H1 (cell line): ENCODE measurements at regions not wholly inside any gene's neighbourhood (a gene's known extent, or its start where the extent isn't known, plus 50 kb on each side); places are given as distances from the start of the nearest gene placed in this dataset.

Experiments
- CTCF ChIA-PET: fragments of 300-600 bp; sonication (Branson Sonifier 250); formaldehyde crosslinking; loops from one replicate; lab custom pipeline; 2021; ENCODE audit not compliant: partially characterized antibody; lab: Charles Lee
- POLR2A ChIA-PET: fragments of 300-600 bp; sonication (Branson Sonifier 250); formaldehyde crosslinking; loops from one replicate; lab custom pipeline; 2021; ENCODE audit warnings: inconsistent platforms; ENCODE audit not compliant: partially characterized antibody; lab: Charles Lee
- DNase-seq, 2 experiments: peaks; one replicate each; pipeline versions ENCODE4 v3.0.0 to v3.0.0-alpha.2; 2010 to 2022; ENCODE audit warnings: low spot score in 2 of 2, low read depth in 1 of 2, mixed read lengths in 1 of 2
- FAIRE-seq: peaks from 2 replicates; lab custom pipeline; 2011; peaks lifted over from hg19 to GRCh38; lab: Jason Lieb, UNC
- H2AFZ ChIP-seq: 2 replicates; pipeline ENCODE4 v1.8.1; 2012; ENCODE audit warnings: low read length, inconsistent platforms
- H2AK5ac ChIP-seq: 2 replicates; pipeline ENCODE4 v1.6.1; 2013; ENCODE audit warnings: low read depth, low read length
- H2BK120ac ChIP-seq: replicated peaks from 2 replicates; pipeline ENCODE3; 2013; ENCODE audit warnings: low read depth, low read length, inconsistent platforms
- H2BK12ac ChIP-seq: 2 replicates; pipeline ENCODE4 v1.6.1; 2013; ENCODE audit warnings: low read depth, low read length
- H2BK15ac ChIP-seq: 2 replicates; pipeline ENCODE4 v1.6.1; 2013; ENCODE audit warnings: low read length
- H2BK20ac ChIP-seq: 2 replicates; pipeline ENCODE4 v1.6.1; 2013; ENCODE audit warnings: low read length
- H2BK5ac ChIP-seq: 2 replicates; pipeline ENCODE4 v1.6.1; 2013; ENCODE audit warnings: low read depth, low read length
- H3K14ac ChIP-seq: 2 replicates; pipeline ENCODE4 v1.6.1; 2013; ENCODE audit warnings: inconsistent platforms; ENCODE audit not compliant: insufficient read length
- H3K18ac ChIP-seq: 2 replicates; pipeline ENCODE4 v1.6.1; 2013; ENCODE audit warnings: low read length; ENCODE audit errors: extremely low read depth
- H3K23ac ChIP-seq: 2 replicates; pipeline ENCODE4 v1.6.1; 2013; ENCODE audit warnings: inconsistent platforms; ENCODE audit not compliant: insufficient read length
- H3K23me2 ChIP-seq: 2 replicates; pipeline ENCODE4 v1.6.1; 2013; ENCODE audit warnings: low read depth, low read length
- H3K27ac ChIP-seq: 2 replicates; pipeline ENCODE4 v1.6.1; 2011; ENCODE audit warnings: low read depth, low read length, inconsistent platforms
- H3K27me3 ChIP-seq, 4 experiments: replicated peaks in 1 of 4; 1 replicate in 1 of 4; 2 replicates in 3 of 4; pipeline versions ENCODE4 v1.6.1 to v1.8.1; 2011 to 2013; ENCODE audit warnings: low read length in 3 of 4, mild to moderate bottlenecking in 3 of 4, inconsistent platforms in 2 of 4, mixed read lengths in 2 of 4, moderate library complexity in 1 of 4; ENCODE audit not compliant: control insufficient read depth in 3 of 4, insufficient read depth in 3 of 4; ENCODE audit errors: extremely low read depth in 1 of 4
- H3K36me3 ChIP-seq, 4 experiments: 2 replicates each; pipeline versions ENCODE4 v1.6.1 to v1.8.1; 2011 to 2013; ENCODE audit warnings: mild to moderate bottlenecking in 4 of 4, low read length in 3 of 4, moderate library complexity in 2 of 4, control low read depth in 1 of 4, inconsistent platforms in 1 of 4; ENCODE audit not compliant: insufficient read depth in 4 of 4, control insufficient read depth in 2 of 4
- H3K4ac ChIP-seq: replicated peaks from 2 replicates; pipeline ENCODE3; 2013; ENCODE audit warnings: low read length, low read depth, mixed read lengths, inconsistent platforms; ENCODE audit not compliant: insufficient read length
- H3K4me1 ChIP-seq, 4 experiments: replicated peaks in 1 of 4; 1 replicate in 1 of 4; 2 replicates in 3 of 4; pipeline versions ENCODE4 v1.6.1 to v1.8.1; 2011 to 2013; ENCODE audit warnings: low read length in 3 of 4, inconsistent platforms in 2 of 4, mixed read lengths in 1 of 4; ENCODE audit not compliant: insufficient read depth in 4 of 4, control insufficient read depth in 3 of 4
- H3K4me2 ChIP-seq, 2 experiments: 2 replicates each; pipeline versions ENCODE4 v1.6.1 to v1.8.1; 2011 to 2013; ENCODE audit warnings: low read depth in 2 of 2, low read length in 2 of 2, control low read depth in 1 of 2, inconsistent platforms in 1 of 2, mild to moderate bottlenecking in 1 of 2; ENCODE audit not compliant: insufficient read depth in 1 of 2
- H3K4me3 ChIP-seq, 4 experiments: fragments of 200-600, 300-600 bp in 1 of 4; sonication (generic), shearing (Covaris generic), sonication (Bioruptor Twin) in 1 of 4; 2 replicates each; pipeline versions ENCODE4 v1.5.1 to v1.8.1; 2011 to 2016; ENCODE audit warnings: low read length in 4 of 4, low read depth in 3 of 4, control low read depth in 2 of 4, inconsistent platforms in 2 of 4, mild to moderate bottlenecking in 2 of 4, mixed read lengths in 1 of 4, moderate library complexity in 1 of 4; ENCODE audit not compliant: insufficient read depth in 2 of 4; ENCODE audit errors: extremely low read depth in 1 of 4
- H3K56ac ChIP-seq: replicated peaks from 2 replicates; pipeline ENCODE3; 2013; ENCODE audit warnings: low read depth, mild to moderate bottlenecking, mixed read lengths, low read length, inconsistent platforms; ENCODE audit not compliant: insufficient read length
- H3K79me1 ChIP-seq: 2 replicates; pipeline ENCODE4 v1.6.1; 2013; ENCODE audit warnings: low read depth, low read length, control low read depth
- H3K79me2 ChIP-seq, 2 experiments: 2 replicates each; pipeline versions ENCODE4 v1.6.1 to v1.8.1; 2012 to 2013; ENCODE audit warnings: low read length in 2 of 2, mild to moderate bottlenecking in 2 of 2, inconsistent platforms in 1 of 2; ENCODE audit not compliant: insufficient read depth in 2 of 2, control insufficient read depth in 1 of 2
- H3K9ac ChIP-seq, 4 experiments: replicated peaks in 1 of 4; 1 replicate in 1 of 4; 2 replicates in 3 of 4; pipeline versions ENCODE4 v1.6.1 to v1.8.1; 2011 to 2013; ENCODE audit warnings: low read depth in 3 of 4, low read length in 3 of 4, control low read depth in 2 of 4, mild to moderate bottlenecking in 2 of 4, moderate library complexity in 2 of 4, inconsistent platforms in 1 of 4; ENCODE audit errors: extremely low read depth in 1 of 4
- H3K9me3 ChIP-seq, 2 experiments: 2 replicates each; pipeline versions ENCODE4 v1.6.1 to v1.8.1; 2012 to 2013; ENCODE audit warnings: mild to moderate bottlenecking in 2 of 2, moderate library complexity in 2 of 2, control low read depth in 1 of 2, inconsistent platforms in 1 of 2, low read depth in 1 of 2, low read length in 1 of 2, mixed read lengths in 1 of 2; ENCODE audit not compliant: insufficient read depth in 2 of 2
- H4K20me1 ChIP-seq, 2 experiments: replicated peaks in 1 of 2; 2 replicates each; pipeline versions ENCODE3 to v1.8.1; 2011 to 2013; ENCODE audit warnings: inconsistent platforms in 2 of 2, low read length in 2 of 2, mild to moderate bottlenecking in 1 of 2; ENCODE audit not compliant: insufficient read depth in 2 of 2, control insufficient read depth in 1 of 2
- H4K5ac ChIP-seq: 2 replicates; pipeline ENCODE4 v1.6.1; 2013; ENCODE audit warnings: low read length, low read depth, mixed read lengths, inconsistent platforms; ENCODE audit not compliant: insufficient read length
- H4K8ac ChIP-seq: 2 replicates; pipeline ENCODE4 v1.8.0; 2013; ENCODE audit warnings: mild to moderate bottlenecking, moderate library complexity, low read length, inconsistent platforms; ENCODE audit not compliant: insufficient read depth; ENCODE audit errors: extremely low read depth
- H4K91ac ChIP-seq: replicated peaks from 2 replicates; pipeline ENCODE3; 2013; ENCODE audit warnings: low read length, mixed read lengths, inconsistent platforms; ENCODE audit not compliant: insufficient read length
- RAD21 ChIP-seq, 2 experiments: IDR thresholded peaks in 1 of 2; conservative IDR thresholded peaks in 1 of 2; 2 replicates each; pipeline ENCODE4 v1.6.1; 2011; ENCODE audit warnings: low read depth in 2 of 2, low read length in 2 of 2, improper control_type of control experiment in 1 of 2, inconsistent platforms in 1 of 2, mild to moderate bottlenecking in 1 of 2, moderate library complexity in 1 of 2
- SRF ChIP-seq: IDR thresholded peaks from 2 replicates; pipeline ENCODE4 v1.6.1; 2011; ENCODE audit warnings: mild to moderate bottlenecking, low read depth, low read length, moderate library complexity
- WGBS, 2 experiments: shearing (Covaris generic) in 1 of 2; methylation state at CpG; one replicate each; pipeline versions ENCODE4 v1.1.6 to v1.1.7; 2013 to 2015; ENCODE audit warnings: low lambda C conversion rate in 2 of 2, mixed read lengths in 2 of 2, inconsistent platforms in 1 of 2, low coverage in 1 of 2, missing lambda C conversion rate in 1 of 2; ENCODE audit not compliant: insufficient replicate concordance in 2 of 2, insufficient coverage in 1 of 2, insufficient read length in 1 of 2; ENCODE audit errors: extremely low coverage in 1 of 2, missing lambda C conversion rate in 1 of 2; 5-methylcytosine and 5-hydroxymethylcytosine counted together

- Histone ChIP-seq H3K4ac (no peak overlapping the region), H2AFZ (no peak overlapping the region), H3K4me2 (no peak overlapping the region), H3K4me3 (no peak overlapping the region), H3K27me3 (no peaks in the 10 kb centered on the region), H2BK15ac (no peak overlapping the region), H3K23ac (no peak overlapping the region), H3K9ac (no peak overlapping the region), H4K20me1 (no peaks in the 10 kb centered on the region), H3K18ac (no peak overlapping the region), H2AK5ac (no peak overlapping the region), H3K14ac (no peak overlapping the region), H3K56ac (no peak overlapping the region), H3K36me3 (no peaks in the 10 kb centered on the region), H3K9me3 (no peaks in the 10 kb centered on the region), H3K79me1 (no peaks in the 10 kb centered on the region), H4K5ac (no peak overlapping the region), H4K8ac (no peak overlapping the region), H2BK5ac (no peak overlapping the region), H2BK120ac (no peak overlapping the region), H3K27ac (no peak overlapping the region), H3K79me2 (no peaks in the 10 kb centered on the region), H3K23me2 (no peaks in the 10 kb centered on the region), H2BK12ac (no peak overlapping the region), H3K4me1 (no peaks in the 10 kb centered on the region), H4K91ac (no peak overlapping the region), H2BK20ac (no peak overlapping the region)
- TF ChIP-seq RAD21 (IDR thresholded peaks at IDR 0.05 in 1 of 2, conservative IDR thresholded peaks at IDR 0.05 in 1 of 2; ENCODE audit: low read depth in 2 of 2, low read length in 2 of 2) (peak in 1 of 2 experiments; percentile 7; a peak in 1 of 4 replicates), SRF (no peak)
- FAIRE-seq (no peak), DNase-seq (no peak)
- CTCF ChIA-PET, result no interaction called here
- POLR2A ChIA-PET, result no interaction called here
- WGBS, 2 experiments, result 72% methylated on average over 3 of the region's 3 CpGs; no CpG with 5 or more reads in 1 of the 2 experiments
Observed at GRCh38 chr2:114068438-114068837, 178.5 kb downstream of the ACTR3 start.
